ENCODE measurements at regions not wholly inside any gene's neighbourhood (a gene's known extent, or its start where the extent isn't known, plus 50 kb on each side); places are given as distances from the start of the nearest gene placed in this dataset.

- H3K4me1 ChIP-seq (ENCODE audit: control insufficient read depth, insufficient read depth, low read length) = no peaks in the 10 kb centered on the region
- no peak for DNase-seq (ENCODE audit: low read depth, low spot score)
- no peak overlapping the region for H3K4me3 ChIP-seq (ENCODE audit: low read length)
- no CpG with 5 or more reads among the region's 1 CpG for WGBS (ENCODE audit: insufficient coverage, insufficient read length)
- H3K36me3 ChIP-seq (ENCODE audit: control insufficient read depth, insufficient read depth, low read length) = no peaks in the 10 kb centered on the region
- no peaks in the 10 kb centered on the region for H3K9me3 ChIP-seq (ENCODE audit: control insufficient read depth, insufficient read depth, low read length)
- no peak overlapping the region for H3K27ac ChIP-seq (ENCODE audit: low read length)
- H3K27me3 ChIP-seq (ENCODE audit: control insufficient read depth, insufficient read depth, low read length) = no peaks in the 10 kb centered on the region
These were observed 1209.3 kb upstream of the CDH6 start for GRCh38 chr5:29984156-29984540.

- Histone ChIP-seq H3K9me3 (ENCODE audit: control insufficient read depth, insufficient read depth, low read length) (no peaks in the 10 kb centered on the region), H3K4me3 (ENCODE audit: low read length) (no peak overlapping the region), H3K4me1 (ENCODE audit: control insufficient read depth, insufficient read depth, low read length) (no peaks in the 10 kb centered on the region), H3K36me3 (ENCODE audit: control insufficient read depth, insufficient read depth, low read length) (no peaks in the 10 kb centered on the region), H3K27ac (ENCODE audit: low read length) (no peak overlapping the region), H3K27me3 (ENCODE audit: control insufficient read depth, insufficient read depth, low read length) (no peaks in the 10 kb centered on the region)
- DNase-seq (ENCODE audit: low read depth, low spot score) = no peak
These were observed 1209.8 kb upstream of the CDH6 start for GRCh38 chr5:29983528-29984155.

- no peak for DNase-seq (ENCODE audit: low read depth, low spot score)
- Histone ChIP-seq H3K9me3 (ENCODE audit: control insufficient read depth, insufficient read depth, low read length) (no peaks in the 10 kb centered on the region), H3K36me3 (ENCODE audit: control insufficient read depth, insufficient read depth, low read length) (no peaks in the 10 kb centered on the region), H3K27ac (ENCODE audit: low read length) (no peak overlapping the region), H3K4me3 (ENCODE audit: low read length) (no peak overlapping the region), H3K4me1 (ENCODE audit: control insufficient read depth, insufficient read depth, low read length) (no peaks in the 10 kb centered on the region), H3K27me3 (ENCODE audit: control insufficient read depth, insufficient read depth, low read length) (no peaks in the 10 kb centered on the region)
- WGBS (ENCODE audit: insufficient coverage, insufficient read length) = no CpG with 5 or more reads among the region's 1 CpG
These were observed 1211.0 kb upstream of the CDH6 start for GRCh38 chr5:29982457-29982856.

- Histone ChIP-seq H3K4me1 (ENCODE audit: control insufficient read depth, insufficient read depth, low read length) (no peaks in the 10 kb centered on the region), H3K9me3 (ENCODE audit: control insufficient read depth, insufficient read depth, low read length) (no peaks in the 10 kb centered on the region), H3K27ac (ENCODE audit: low read length) (no peak overlapping the region), H3K36me3 (ENCODE audit: control insufficient read depth, insufficient read depth, low read length) (no peaks in the 10 kb centered on the region), H3K27me3 (ENCODE audit: control insufficient read depth, insufficient read depth, low read length) (no peaks in the 10 kb centered on the region), H3K4me3 (ENCODE audit: low read length) (no peak overlapping the region)
- WGBS (ENCODE audit: insufficient coverage, insufficient read length) = no CpG with 5 or more reads among the region's 3 CpGs
- no peak for DNase-seq (ENCODE audit: low read depth, low spot score)
These were observed 1220.9 kb upstream of the CDH6 start for GRCh38 chr5:29972597-29972996.

GRCh38 chr5:29963956-29964355 is 1229.5 kb upstream of the CDH6 start:
- H3K27ac ChIP-seq (ENCODE audit: low read length) = no peak overlapping the region
- no peaks in the 10 kb centered on the region for H3K9me3 ChIP-seq (ENCODE audit: control insufficient read depth, insufficient read depth, low read length)
- no peaks in the 10 kb centered on the region for H3K4me1 ChIP-seq (ENCODE audit: control insufficient read depth, insufficient read depth, low read length)
- no peaks in the 10 kb centered on the region for H3K36me3 ChIP-seq (ENCODE audit: control insufficient read depth, insufficient read depth, low read length)
- no CpG with 5 or more reads among the region's 3 CpGs for WGBS (ENCODE audit: insufficient coverage, insufficient read length)
- no peak for DNase-seq (ENCODE audit: low read depth, low spot score)
- no peak overlapping the region for H3K4me3 ChIP-seq (ENCODE audit: low read length)
- no peaks in the 10 kb centered on the region for H3K27me3 ChIP-seq (ENCODE audit: control insufficient read depth, insufficient read depth, low read length)

GRCh38 chr5:29960323-29960722 is 1233.2 kb upstream of the CDH6 start:
- H3K27ac ChIP-seq (ENCODE audit: low read length) = no peak overlapping the region
- no peaks in the 10 kb centered on the region for H3K27me3 ChIP-seq (ENCODE audit: control insufficient read depth, insufficient read depth, low read length)
- no peaks in the 10 kb centered on the region for H3K9me3 ChIP-seq (ENCODE audit: control insufficient read depth, insufficient read depth, low read length)
- DNase-seq (ENCODE audit: low read depth, low spot score) = no peak
- no peaks in the 10 kb centered on the region for H3K4me1 ChIP-seq (ENCODE audit: control insufficient read depth, insufficient read depth, low read length)
- no peak overlapping the region for H3K4me3 ChIP-seq (ENCODE audit: low read length)
- WGBS (ENCODE audit: insufficient coverage, insufficient read length) = no CpG with 5 or more reads among the region's 2 CpGs
- no peaks in the 10 kb centered on the region for H3K36me3 ChIP-seq (ENCODE audit: control insufficient read depth, insufficient read depth, low read length)

- Histone ChIP-seq H3K27ac (ENCODE audit: low read length) (no peak overlapping the region), H3K36me3 (ENCODE audit: control insufficient read depth, insufficient read depth, low read length) (no peaks in the 10 kb centered on the region), H3K4me3 (ENCODE audit: low read length) (no peak overlapping the region), H3K4me1 (ENCODE audit: control insufficient read depth, insufficient read depth, low read length) (no peaks in the 10 kb centered on the region; the same call in 1 of the 2 replicates), H3K9me3 (ENCODE audit: control insufficient read depth, insufficient read depth, low read length) (no peaks in the 10 kb centered on the region), H3K27me3 (ENCODE audit: control insufficient read depth, insufficient read depth, low read length) (no peaks in the 10 kb centered on the region)
- WGBS (ENCODE audit: insufficient coverage, insufficient read length) = no CpG with 5 or more reads among the region's 2 CpGs
- DNase-seq (ENCODE audit: low read depth, low spot score) = no peak
These were observed 1242.9 kb upstream of the CDH6 start for GRCh38 chr5:29950416-29951145.

- WGBS (ENCODE audit: insufficient coverage, insufficient read length) = no CpG with 5 or more reads among the region's 7 CpGs
- H3K4me1 ChIP-seq (ENCODE audit: control insufficient read depth, insufficient read depth, low read length) = no peaks in the 10 kb centered on the region; the same call in 1 of the 2 replicates
- no peaks in the 10 kb centered on the region for H3K9me3 ChIP-seq (ENCODE audit: control insufficient read depth, insufficient read depth, low read length)
- H3K36me3 ChIP-seq (ENCODE audit: control insufficient read depth, insufficient read depth, low read length) = no peaks in the 10 kb centered on the region
- H3K27me3 ChIP-seq (ENCODE audit: control insufficient read depth, insufficient read depth, low read length) = no peaks in the 10 kb centered on the region
- no peak overlapping the region for H3K4me3 ChIP-seq (ENCODE audit: low read length)
- no peak overlapping the region for H3K27ac ChIP-seq (ENCODE audit: low read length)
- DNase-seq (ENCODE audit: low read depth, low spot score) = no peak
These were observed 1244.1 kb upstream of the CDH6 start for GRCh38 chr5:29949301-29949872.

GRCh38 chr5:29944327-29944726 is 1249.2 kb upstream of the CDH6 start:
- WGBS (ENCODE audit: insufficient coverage, insufficient read length) = no CpG with 5 or more reads among the region's 2 CpGs
- no peaks in the 10 kb centered on the region; the same call in 1 of the 2 replicates for H3K4me1 ChIP-seq (ENCODE audit: control insufficient read depth, insufficient read depth, low read length)
- no peak overlapping the region for H3K27ac ChIP-seq (ENCODE audit: low read length)
- no peak for DNase-seq (ENCODE audit: low read depth, low spot score)
- no peaks in the 10 kb centered on the region for H3K9me3 ChIP-seq (ENCODE audit: control insufficient read depth, insufficient read depth, low read length)
- no peak overlapping the region for H3K4me3 ChIP-seq (ENCODE audit: low read length)
- H3K36me3 ChIP-seq (ENCODE audit: control insufficient read depth, insufficient read depth, low read length) = no peaks in the 10 kb centered on the region
- H3K27me3 ChIP-seq (ENCODE audit: control insufficient read depth, insufficient read depth, low read length) = no peaks in the 10 kb centered on the region

- Histone ChIP-seq H3K36me3 (ENCODE audit: control insufficient read depth, insufficient read depth, low read length) (no peaks in the 10 kb centered on the region), H3K9me3 (ENCODE audit: control insufficient read depth, insufficient read depth, low read length) (no peaks in the 10 kb centered on the region), H3K4me3 (ENCODE audit: low read length) (no peak overlapping the region), H3K27ac (ENCODE audit: low read length) (no peak overlapping the region), H3K27me3 (ENCODE audit: control insufficient read depth, insufficient read depth, low read length) (no peaks in the 10 kb centered on the region), H3K4me1 (ENCODE audit: control insufficient read depth, insufficient read depth, low read length) (no peaks in the 10 kb centered on the region)
- no CpG with 5 or more reads among the region's 3 CpGs for WGBS (ENCODE audit: insufficient coverage, insufficient read length)
- no peak for DNase-seq (ENCODE audit: low read depth, low spot score)
These were observed 1251.4 kb upstream of the CDH6 start for GRCh38 chr5:29942089-29942488.

All from iPS DF 6.9 (cell line).